Common myeloid progenitor, CD34-positive (primary cell): ENCODE measurements at regions not wholly inside any gene's neighbourhood (a gene's known extent, or its start where the extent isn't known, plus 50 kb on each side); places are given as distances from the start of the nearest gene placed in this dataset.

Source experiments
- CTCF ChIA-PET: fragments of 350-600 bp; sonication (Branson Sonifier 250); formaldehyde crosslinking; loops from one replicate; lab custom pipeline; 2021; ENCODE audit warnings: antibody characterized with exemption; lab: Charles Lee
- POLR2A ChIA-PET: fragments of 350-600 bp; sonication (Branson Sonifier 250); formaldehyde crosslinking; loops from one replicate; lab custom pipeline; 2021; ENCODE audit warnings: antibody characterized with exemption; lab: Charles Lee
- DNase-seq, 3 donors: peaks; one replicate each; pipeline versions ENCODE4 v3.0.0 to v3.0.0-alpha.2; 2013
- H3K27ac ChIP-seq, 2 experiments: 1 replicate in 1 of 2; 2 replicates in 1 of 2; pipeline ENCODE4 v1.7.0; 2013; ENCODE audit warnings: inconsistent platforms in 2 of 2, low read length in 2 of 2, mild to moderate bottlenecking in 2 of 2, low read depth in 1 of 2, moderate library complexity in 1 of 2; ENCODE audit not compliant: severe bottlenecking in 2 of 2, insufficient read depth in 1 of 2, poor library complexity in 1 of 2
- H3K27me3 ChIP-seq, 5 experiments: replicated peaks in 2 of 5; 1 replicate in 3 of 5; 2 replicates in 2 of 5; pipeline versions ENCODE4 v1.6.1 to v1.7.0; 2013; ENCODE audit warnings: low read length in 4 of 5, mild to moderate bottlenecking in 2 of 5, moderate library complexity in 2 of 5, inconsistent platforms in 1 of 5; ENCODE audit not compliant: insufficient read depth in 5 of 5, control insufficient read depth in 4 of 5
- H3K36me3 ChIP-seq, 4 experiments: 1 replicate in 2 of 4; 2 replicates in 2 of 4; pipeline versions ENCODE4 v1.6.1 to v1.7.0; 2013; ENCODE audit warnings: low read length in 3 of 4, control low read depth in 1 of 4, mild to moderate bottlenecking in 1 of 4; ENCODE audit not compliant: control insufficient read depth in 4 of 4, insufficient read depth in 4 of 4
- H3K4me1 ChIP-seq, 4 experiments: 1 replicate in 3 of 4; 2 replicates in 1 of 4; pipeline versions ENCODE4 v1.6.1 to v1.7.1; 2013; ENCODE audit warnings: low read length in 3 of 4, mild to moderate bottlenecking in 3 of 4, control low read depth in 1 of 4, inconsistent platforms in 1 of 4, moderate library complexity in 1 of 4; ENCODE audit not compliant: control insufficient read depth in 4 of 4, insufficient read depth in 4 of 4; ENCODE audit errors: control extremely low read depth in 1 of 4
- H3K4me3 ChIP-seq, 7 experiments: 1 replicate in 4 of 7; 2 replicates in 3 of 7; pipeline versions ENCODE4 v1.5.1 to v1.7.0; 2013; ENCODE audit warnings: mild to moderate bottlenecking in 7 of 7, low read length in 6 of 7, moderate library complexity in 6 of 7, inconsistent platforms in 2 of 7, low read depth in 2 of 7, control low read depth in 1 of 7; ENCODE audit not compliant: insufficient read depth in 4 of 7, control insufficient read depth in 1 of 7; ENCODE audit errors: extremely low read depth in 1 of 7
- H3K9me3 ChIP-seq, 5 experiments: 1 replicate in 4 of 5; 2 replicates in 1 of 5; pipeline versions ENCODE4 v1.6.1 to v1.7.1; 2013; ENCODE audit warnings: low read length in 4 of 5, mild to moderate bottlenecking in 2 of 5, inconsistent platforms in 1 of 5, low read depth in 1 of 5, moderate library complexity in 1 of 5; ENCODE audit not compliant: control insufficient read depth in 4 of 5, insufficient read depth in 2 of 5; ENCODE audit errors: control extremely low read depth in 1 of 5
- WGBS: methylation state at CpG from one replicate; pipeline ENCODE4 v1.1.5; 2013; ENCODE audit not compliant: insufficient coverage; 5-methylcytosine and 5-hydroxymethylcytosine counted together

- Histone ChIP-seq H3K4me1 (no peaks in the 10 kb centered on the region), H3K9me3 (no peaks in the 10 kb centered on the region), H3K27me3 (no peaks in the 10 kb centered on the region), H3K27ac (no peak overlapping the region), H3K4me3 (no peak overlapping the region), H3K36me3 (no peaks in the 10 kb centered on the region)
- CTCF ChIA-PET: no interaction called here
- 100% methylated on average over 1 of the region's 2 CpGs for WGBS
- POLR2A ChIA-PET: no interaction called here
- no peak for DNase-seq
These were observed 542.6 kb upstream of the IGFBP7 start for GRCh38 chr4:57652779-57653178.

GRCh38 chr4:57640391-57641100 is 530.4 kb upstream of the IGFBP7 start:
- ChIA-PET CTCF (interaction anchor here (0.9 to 1.5 kb wide), 2 partner anchors 14 to 24 kb away, joined by 3 to 4 read pairs; no protein-coding TSS in a partner anchor), POLR2A (no interaction called here)
- no peaks in the 10 kb centered on the region for H3K27me3 ChIP-seq
- no peak overlapping the region for H3K4me3 ChIP-seq
- WGBS: 95% methylated on average over 3 of the region's 8 CpGs
- no peak for DNase-seq
- H3K9me3 ChIP-seq: no peaks in the 10 kb centered on the region
- H3K4me1 ChIP-seq: no peaks in the 10 kb centered on the region
- no peak overlapping the region for H3K27ac ChIP-seq
- H3K36me3 ChIP-seq: no peaks in the 10 kb centered on the region

GRCh38 chr4:57639561-57640382 is 529.6 kb upstream of the IGFBP7 start:
- H3K4me1 ChIP-seq: no peaks in the 10 kb centered on the region
- ChIA-PET CTCF (no interaction called here), POLR2A (no interaction called here)
- no peak overlapping the region for H3K4me3 ChIP-seq
- 100% methylated on average over 5 of the region's 8 CpGs for WGBS
- H3K27ac ChIP-seq: no peak overlapping the region
- no peak for DNase-seq
- H3K36me3 ChIP-seq: no peaks in the 10 kb centered on the region
- no peaks in the 10 kb centered on the region for H3K27me3 ChIP-seq
- no peaks in the 10 kb centered on the region for H3K9me3 ChIP-seq

GRCh38 chr4:57635910-57636309 is 525.7 kb upstream of the IGFBP7 start:
- H3K4me1 ChIP-seq: no peaks in the 10 kb centered on the region
- H3K9me3 ChIP-seq: no peaks in the 10 kb centered on the region
- ChIA-PET CTCF (no interaction called here), POLR2A (no interaction called here)
- no peak overlapping the region for H3K4me3 ChIP-seq
- no peak for DNase-seq
- no peaks in the 10 kb centered on the region for H3K36me3 ChIP-seq
- no peak overlapping the region for H3K27ac ChIP-seq
- no peaks in the 10 kb centered on the region for H3K27me3 ChIP-seq

GRCh38 chr4:57633212-57633859 is 523.2 kb upstream of the IGFBP7 start:
- WGBS: 76% methylated on average over 2 of the region's 3 CpGs
- no peaks in the 10 kb centered on the region for H3K36me3 ChIP-seq
- no peak overlapping the region for H3K4me3 ChIP-seq
- no peak for DNase-seq
- H3K27me3 ChIP-seq: no peaks in the 10 kb centered on the region
- no peaks in the 10 kb centered on the region for H3K4me1 ChIP-seq
- H3K9me3 ChIP-seq: no peaks in the 10 kb centered on the region
- ChIA-PET CTCF (no interaction called here), POLR2A (no interaction called here)
- no peak overlapping the region for H3K27ac ChIP-seq

GRCh38 chr4:57632564-57632963 is 522.4 kb upstream of the IGFBP7 start:
- no peaks in the 10 kb centered on the region for H3K27me3 ChIP-seq
- H3K4me1 ChIP-seq: no peaks in the 10 kb centered on the region
- H3K27ac ChIP-seq: no peak overlapping the region
- DNase-seq: no peak
- H3K9me3 ChIP-seq: no peaks in the 10 kb centered on the region
- CTCF ChIA-PET: no interaction called here
- POLR2A ChIA-PET: no interaction called here
- WGBS: no CpG with 5 or more reads among the region's 2 CpGs
- H3K4me3 ChIP-seq: no peak overlapping the region
- no peaks in the 10 kb centered on the region for H3K36me3 ChIP-seq

- POLR2A ChIA-PET: no interaction called here
- CTCF ChIA-PET: no interaction called here
- 80% methylated on average over 2 of the region's 4 CpGs for whole genome bisulfite sequencing
- DNase-seq: no peak
- Histone ChIP-seq H3K9me3 (no peaks in the 10 kb centered on the region), H3K4me1 (no peaks in the 10 kb centered on the region), H3K4me3 (no peak overlapping the region), H3K36me3 (no peaks in the 10 kb centered on the region), H3K27me3 (no peaks in the 10 kb centered on the region), H3K27ac (no peak overlapping the region)
These were observed 521.0 kb upstream of the IGFBP7 start for GRCh38 chr4:57631147-57631546.
